ENCODE measurements at regions not wholly inside any gene's neighbourhood (a gene's known extent, or its start where the extent isn't known, plus 50 kb on each side); places are given as distances from the start of the nearest gene placed in this dataset.

DNA sequence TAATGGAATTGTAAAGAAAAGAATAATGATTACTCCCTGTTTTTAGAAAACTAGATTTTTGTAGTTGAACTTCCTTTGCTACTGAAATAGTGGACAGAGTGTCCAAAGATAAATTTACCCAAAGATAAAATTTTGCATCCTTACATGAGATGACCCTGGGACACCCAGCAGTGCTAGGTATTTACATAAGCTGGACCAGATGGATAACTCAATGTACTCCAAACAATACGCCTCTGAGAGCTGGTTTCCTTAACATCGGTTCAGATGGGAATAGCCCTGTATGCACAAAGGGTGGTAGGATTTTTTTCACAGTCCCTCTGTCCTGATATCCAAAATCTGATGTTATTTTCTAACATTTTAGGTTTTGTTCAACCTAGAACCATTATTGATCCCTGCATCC is 432.1 kb upstream of the ID2 start:
- TF ChIP-seq POLR2A (IDR thresholded peaks at IDR 0.05) = no peak
- no peak for TF ChIP-seq POLR2AphosphoS5 (IDR thresholded peaks at IDR 0.05)
- no peak for TF ChIP-seq CTCF (IDR thresholded peaks at IDR 0.05)
